Mucosa of descending colon (tissue), 3 donors: ENCODE measurements at regions not wholly inside any gene's neighbourhood (a gene's known extent, or its start where the extent isn't known, plus 50 kb on each side); places are given as distances from the start of the nearest gene placed in this dataset.

Source experiments
- ATAC-seq: fragments of 200-7000 bp; cut with Tn5 transposase; one replicate; pipeline ENCODE4 v1.9.1; 2020; ENCODE audit warnings: mild to moderate bottlenecking, moderate library complexity
- DNase-seq, 3 donors: peaks; one replicate each; pipeline ENCODE4 v3.0.0-alpha.2; 2020
- H3K36me3 ChIP-seq: fragments of 200-600 bp; one replicate; pipeline ENCODE4 v1.8.0; 2021; ENCODE audit warnings: low read depth, mild to moderate bottlenecking
- H3K4me1 ChIP-seq: fragments of 200-600 bp; one replicate; pipeline ENCODE4 v1.8.0; 2021; ENCODE audit warnings: low read depth, mild to moderate bottlenecking
- H3K4me3 ChIP-seq: fragments of 200-600 bp; one replicate; pipeline ENCODE4 v1.8.0; 2021; ENCODE audit warnings: mild to moderate bottlenecking
- H3K9me3 ChIP-seq: fragments of 200-600 bp; one replicate; pipeline ENCODE4 v1.8.0; 2021; ENCODE audit warnings: mild to moderate bottlenecking
- intact Hi-C, 2 donors: fragments of 100-400 bp; cut with DNase I in 1 of 2; cut with micrococcal nuclease in 1 of 2; formaldehyde crosslinking; loops; one replicate each; pipeline versions ENCODE4 v1.11.0 to v1.11.1; 2022; cut with DNase I, micrococcal nuclease
- TF ChIP-seq, protein P1 (sequence below): fragments of 200-600 bp; IDR thresholded peaks from one replicate; pipeline ENCODE4 v1.8.0; 2022; ENCODE audit warnings: antibody characterized with exemption, mild to moderate bottlenecking
- donor health status: DM: no; HTN: no; CAD: no; lungs with moderate emphysema.
- donor health status: DM: no; HTN: no; CAD: no.
- donor health status: DM: no; HTN: yes; CAD: no.

DNA sequence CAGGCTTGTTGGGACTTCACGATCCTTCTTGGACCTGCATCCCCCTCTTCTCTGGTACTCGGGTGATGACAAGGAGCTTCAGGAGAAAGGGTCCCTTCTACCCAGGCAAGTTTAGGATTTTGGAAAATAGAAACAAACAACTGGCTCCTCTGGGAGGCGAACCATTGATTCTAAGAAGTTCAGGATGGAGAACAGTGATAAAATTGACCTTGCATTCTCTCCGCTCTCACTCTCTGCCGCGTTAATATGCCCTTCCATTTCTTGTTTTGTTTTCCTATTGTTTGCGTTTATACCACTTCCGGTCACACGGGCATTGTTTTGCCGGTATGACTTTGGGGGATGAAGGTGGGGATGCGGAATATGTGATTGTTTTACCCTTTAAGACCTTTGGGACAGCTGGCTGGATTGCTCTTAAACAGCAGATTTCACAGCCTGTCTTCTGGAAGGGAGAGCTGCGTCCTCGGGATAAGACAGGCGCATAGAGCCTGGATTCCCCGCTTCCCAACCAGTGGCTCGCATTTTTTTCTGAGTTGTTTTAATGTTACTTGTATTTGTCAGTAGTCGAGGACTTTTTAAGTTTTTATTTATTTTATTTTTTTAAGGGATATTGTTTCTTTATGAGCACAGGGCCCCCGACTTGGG lies 144.3 kb upstream of the ZNF184 start:
- intact Hi-C loops: no loop called here

GRCh38 chr6:27616328-27617045 lies 143.6 kb upstream of the ZNF184 start:
- no peak for ATAC-seq
- TF ChIP-seq, protein P1, sequence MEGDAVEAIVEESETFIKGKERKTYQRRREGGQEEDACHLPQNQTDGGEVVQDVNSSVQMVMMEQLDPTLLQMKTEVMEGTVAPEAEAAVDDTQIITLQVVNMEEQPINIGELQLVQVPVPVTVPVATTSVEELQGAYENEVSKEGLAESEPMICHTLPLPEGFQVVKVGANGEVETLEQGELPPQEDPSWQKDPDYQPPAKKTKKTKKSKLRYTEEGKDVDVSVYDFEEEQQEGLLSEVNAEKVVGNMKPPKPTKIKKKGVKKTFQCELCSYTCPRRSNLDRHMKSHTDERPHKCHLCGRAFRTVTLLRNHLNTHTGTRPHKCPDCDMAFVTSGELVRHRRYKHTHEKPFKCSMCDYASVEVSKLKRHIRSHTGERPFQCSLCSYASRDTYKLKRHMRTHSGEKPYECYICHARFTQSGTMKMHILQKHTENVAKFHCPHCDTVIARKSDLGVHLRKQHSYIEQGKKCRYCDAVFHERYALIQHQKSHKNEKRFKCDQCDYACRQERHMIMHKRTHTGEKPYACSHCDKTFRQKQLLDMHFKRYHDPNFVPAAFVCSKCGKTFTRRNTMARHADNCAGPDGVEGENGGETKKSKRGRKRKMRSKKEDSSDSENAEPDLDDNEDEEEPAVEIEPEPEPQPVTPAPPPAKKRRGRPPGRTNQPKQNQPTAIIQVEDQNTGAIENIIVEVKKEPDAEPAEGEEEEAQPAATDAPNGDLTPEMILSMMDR: no peak
- no peak for DNase-seq
- Histone ChIP-seq H3K4me3 (no peak overlapping the region), H3K9me3 (no peaks in the 10 kb centered on the region), H3K4me1 (no peaks in the 10 kb centered on the region), H3K36me3 (no peaks in the 10 kb centered on the region)
- intact Hi-C loops: no loop called here

More for the DNA sequence above, 144.3 kb upstream of the ZNF184 start:
- DNase-seq: no peak
- Histone ChIP-seq H3K9me3 (no peaks in the 10 kb centered on the region), H3K4me3 (no peak overlapping the region), H3K4me1 (no peaks in the 10 kb centered on the region), H3K36me3 (no peaks in the 10 kb centered on the region)
- no peak for ATAC-seq
- TF ChIP-seq, protein P1: no peak

DNA sequence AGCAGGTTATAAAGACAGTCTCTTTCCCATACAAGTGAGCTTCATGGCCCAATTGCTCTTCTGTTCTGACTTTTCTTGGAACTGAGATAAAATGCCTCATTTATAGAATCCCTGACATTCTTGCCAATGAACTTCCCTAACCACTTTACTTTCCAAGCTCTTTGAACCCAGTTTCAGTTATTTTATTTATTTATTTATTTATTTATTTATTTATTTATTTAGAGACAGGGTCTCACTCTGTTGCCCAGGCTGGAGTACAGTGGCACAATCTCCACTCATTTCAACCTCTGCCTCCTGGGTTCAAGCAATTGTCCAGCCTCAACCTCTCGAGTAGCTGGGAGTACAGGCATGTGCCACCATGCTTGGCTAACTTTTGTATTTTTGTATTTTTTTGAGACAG lies 138.5 kb upstream of the ZNF184 start:
- DNase-seq: no peak
- Histone ChIP-seq H3K4me1 (no peaks in the 10 kb centered on the region), H3K36me3 (no peaks in the 10 kb centered on the region), H3K4me3 (no peak overlapping the region), H3K9me3 (no peaks in the 10 kb centered on the region)
- intact Hi-C loops: no loop called here
- TF ChIP-seq, protein P1: no peak
- no peak for ATAC-seq

DNA sequence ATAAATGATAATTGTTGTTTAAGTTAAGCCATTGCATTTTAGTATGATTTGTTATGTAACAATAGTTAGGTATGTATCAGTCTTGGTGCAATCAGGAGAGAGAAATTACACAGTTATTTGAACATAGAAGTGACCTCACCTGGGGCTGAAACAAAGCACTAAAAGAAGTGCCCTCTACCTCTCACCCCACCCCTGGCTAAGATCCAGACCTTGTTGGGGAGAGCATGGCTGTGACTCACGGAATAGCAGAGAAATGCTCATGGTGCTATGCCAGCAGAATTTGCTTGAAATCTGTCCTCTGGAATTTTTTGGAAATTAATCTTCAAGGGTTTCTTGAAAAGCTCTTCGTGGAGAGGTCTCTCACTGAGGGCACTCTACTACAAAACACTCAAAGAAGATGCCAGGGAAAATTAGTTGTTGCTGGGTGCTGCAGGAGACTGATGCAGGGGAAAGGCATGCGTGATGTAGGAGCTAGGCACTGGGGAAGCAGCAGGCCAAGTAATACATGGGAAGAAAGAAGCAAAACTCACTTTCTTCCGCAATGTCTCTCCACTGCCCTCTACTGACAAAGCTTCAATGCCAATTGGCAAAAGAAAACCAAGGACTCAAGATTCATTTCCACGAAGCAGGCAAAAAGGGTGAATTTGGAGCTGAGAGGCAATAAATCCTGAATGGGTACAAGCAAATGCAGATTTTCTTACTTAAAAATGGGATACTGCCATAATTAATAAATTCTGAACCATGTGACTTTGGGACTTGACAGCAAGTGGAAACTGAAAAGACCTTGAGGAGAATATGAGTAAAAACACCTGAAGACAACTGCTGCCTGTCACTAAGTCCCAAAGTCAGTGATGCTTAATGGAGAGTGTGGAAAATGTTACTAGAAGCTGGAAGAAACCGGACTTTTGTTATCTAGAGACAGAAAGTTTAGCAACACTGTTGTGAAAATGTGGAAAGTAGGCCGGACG lies 136.3 kb upstream of the ZNF184 start:
- Histone ChIP-seq H3K4me1 (no peaks in the 10 kb centered on the region), H3K9me3 (no peaks in the 10 kb centered on the region), H3K36me3 (no peaks in the 10 kb centered on the region), H3K4me3 (no peak overlapping the region)
- intact Hi-C loops: no loop called here
- ATAC-seq (peak; percentile 62), DNase-seq (peak in 1 of 3 donors; percentile 60)
- TF ChIP-seq, protein P1: no peak

GRCh38 chr6:27605401-27606342 lies 132.8 kb upstream of the ZNF184 start:
- TF ChIP-seq, protein P1: no peak
- intact Hi-C loops: no loop called here
- no peaks in the 10 kb centered on the region for H3K36me3 ChIP-seq
- H3K4me1 ChIP-seq: no peaks in the 10 kb centered on the region
- DNase-seq (no peak), ATAC-seq (no peak)
- H3K9me3 ChIP-seq: no peaks in the 10 kb centered on the region
- H3K4me3 ChIP-seq: no peak overlapping the region
